Motor neuron (in vitro differentiated cells): ENCODE measurements at regions not wholly inside any gene's neighbourhood (a gene's known extent, or its start where the extent isn't known, plus 50 kb on each side); places are given as distances from the start of the nearest gene placed in this dataset.

ENCODE experiments used
- ATAC-seq, 8 experiments: fragments of 200-7000 bp; cut with Tn5 transposase; replicated peaks in 6 of 8; 2 replicates each; pipeline ENCODE4 v1.8.0; 2021; ENCODE audit warnings: mild to moderate bottlenecking in 8 of 8, moderate library complexity in 8 of 8
- H3K27ac ChIP-seq, 2 donors: fragments of 250-450 bp; sonication (Bioruptor Pico); 2 replicates each; pipeline ENCODE4 v1.9.0; 2021; ENCODE audit warnings: antibody characterized with exemption in 2 of 2, mild to moderate bottlenecking in 2 of 2, moderate library complexity in 1 of 2
- H3K4me1 ChIP-seq, 2 donors: fragments of 250-450 bp; sonication (Bioruptor Pico); replicated peaks in 1 of 2; 2 replicates each; pipeline ENCODE4 v1.6.1; 2021; ENCODE audit warnings: antibody characterized with exemption in 2 of 2, mild to moderate bottlenecking in 2 of 2, moderate library complexity in 1 of 2
- H3K4me3 ChIP-seq, 5 donors: fragments of 250-450 bp; sonication (Bioruptor Pico); 2 replicates each; pipeline ENCODE4 v1.9.0; 2021; ENCODE audit warnings: antibody characterized with exemption in 5 of 5, mild to moderate bottlenecking in 5 of 5, moderate library complexity in 4 of 5
- WGBS, 10 experiments: fragments of 450-650 bp; shearing (Covaris generic); methylation state at CpG; one replicate each; pipeline ENCODE4 v1.0.0; 2022; 5-methylcytosine and 5-hydroxymethylcytosine counted together
- in situ Hi-C, 9 experiments: fragments of 400-800 bp; cut with MboI; loops; one replicate each; pipeline ENCODE4 v1.15.0; 2021; ENCODE audit warnings: low sequenced_read_pairs in 9 of 9, low pct_unique_long_range_greater_than_20kb in 2 of 9; ENCODE audit not compliant: unreplicated experiment in 9 of 9

DNA sequence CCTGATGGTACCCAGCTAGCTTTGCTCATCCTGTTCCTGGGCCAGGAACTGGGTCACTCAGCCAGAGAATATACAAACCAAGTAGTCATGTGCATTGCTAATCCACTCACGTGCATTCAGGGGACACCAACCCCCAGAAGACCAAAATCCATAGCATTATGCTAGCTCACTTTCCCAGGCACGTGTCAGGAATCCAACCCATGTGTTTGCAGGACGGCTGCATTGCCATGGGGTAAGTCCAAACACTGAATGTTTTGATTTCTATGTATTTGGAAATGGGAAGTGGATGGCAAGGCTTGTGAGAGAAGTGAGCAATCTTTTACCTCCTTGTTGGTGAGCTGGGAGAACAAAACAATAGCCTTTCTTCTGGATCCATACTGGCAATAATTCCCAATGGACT lies 87.1 kb upstream of the FOXN3 start:
- Histone ChIP-seq H3K4me1 (peaks cover 1 to 4% of the 10 kb centered on the region in 2 donors), H3K27ac (no peak overlapping the region), H3K4me3 (no peak overlapping the region)
- 40 to 70% (median 40%) methylated on average over 1 to 2 of the region's 3 CpGs; no CpG with 5 or more reads in 7 of the 10 experiments for WGBS, 10 experiments
- peak in 3 of 8 experiments; percentile 57 to 95 (median 59) for ATAC-seq
- in situ Hi-C loops, result no loop called here

DNA sequence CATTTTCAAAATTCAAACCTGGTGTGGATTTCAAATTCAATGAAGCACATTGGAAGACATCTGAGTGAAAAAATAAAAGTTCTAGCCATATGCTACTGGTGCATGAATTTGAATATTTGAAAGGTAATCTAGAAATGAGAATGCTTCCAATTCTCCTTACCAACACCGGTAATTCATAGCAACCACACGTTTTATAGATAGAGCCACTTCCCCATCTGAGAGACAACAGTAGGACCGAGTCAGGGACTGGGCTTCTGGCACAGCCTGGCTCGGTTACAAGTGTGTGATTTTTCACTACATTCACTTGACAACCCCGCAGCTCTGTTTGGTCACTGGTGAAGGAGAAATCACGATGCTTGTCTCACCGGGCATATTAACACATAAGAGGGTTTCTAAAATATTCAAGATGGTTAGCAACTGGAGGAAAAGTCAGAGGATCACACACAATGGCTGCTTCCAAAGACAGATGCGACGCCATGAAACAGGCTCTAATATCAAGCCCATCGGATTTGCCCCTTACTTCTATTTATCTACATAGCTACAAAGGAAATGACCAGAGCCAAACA lies 86.5 kb upstream of the FOXN3 start:
- H3K27ac ChIP-seq, result no peak overlapping the region
- in situ Hi-C loops, result no loop called here
- H3K4me1 ChIP-seq, result peaks cover 4 to 9% of the 10 kb centered on the region in 2 donors
- WGBS, 10 experiments, result 73 to 100% (median 83%) methylated on average over 1 to 8 of the region's 10 CpGs; no CpG with 5 or more reads in 1 of the 10 experiments
- no peak for ATAC-seq
- no peak overlapping the region for H3K4me3 ChIP-seq

DNA sequence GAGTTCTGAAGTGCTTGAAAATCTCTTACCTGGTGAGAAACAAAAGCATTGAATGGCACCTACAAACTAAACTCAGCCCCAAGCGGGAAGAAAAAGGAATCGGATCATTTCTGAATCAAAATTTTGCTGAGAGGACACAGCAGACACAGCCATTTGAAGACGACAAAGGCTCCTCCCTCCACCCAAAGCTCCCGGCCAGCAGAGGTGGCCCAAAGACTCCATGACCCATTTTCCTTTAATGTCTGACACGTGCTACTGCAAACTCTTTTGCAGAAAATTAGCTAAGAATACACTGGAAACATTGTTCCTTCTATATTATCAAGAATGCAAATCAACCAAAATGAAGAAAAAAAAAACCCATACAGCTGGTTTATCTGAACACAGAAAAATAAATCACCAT lies 85.9 kb upstream of the FOXN3 start:
- in situ Hi-C loops, result no loop called here
- ATAC-seq, result no peak
- 43 to 100% (median 77%) methylated on average over 1 to 5 of the region's 5 CpGs for WGBS, 10 experiments
- H3K4me3 ChIP-seq, result no peak overlapping the region
- H3K27ac ChIP-seq, result no peak overlapping the region
- H3K4me1 ChIP-seq, result peaks cover 4 to 9% of the 10 kb centered on the region in 2 donors

DNA sequence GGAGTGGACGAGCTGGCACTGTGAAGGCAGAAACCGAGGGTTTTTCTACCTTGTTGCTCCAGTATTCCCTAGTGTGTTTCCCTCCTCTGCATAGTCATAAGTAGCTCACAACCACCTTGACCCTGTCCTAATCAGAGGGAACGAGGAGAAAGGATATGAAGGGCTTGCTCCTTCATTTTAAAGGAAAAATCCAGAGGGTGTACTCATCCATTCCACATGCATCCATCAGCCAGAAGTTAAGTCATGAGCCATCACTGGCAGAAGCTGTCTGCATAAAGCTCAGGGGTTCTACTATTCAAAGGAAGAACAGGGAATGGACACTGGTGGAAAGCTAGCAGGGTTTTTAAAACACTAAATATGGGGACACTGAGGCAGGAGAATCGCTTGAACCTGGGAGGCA lies 84.3 kb upstream of the FOXN3 start:
- peaks cover 4 to 9% of the 10 kb centered on the region in 2 donors for H3K4me1 ChIP-seq
- in situ Hi-C loops, result no loop called here
- ATAC-seq, result no peak
- H3K27ac ChIP-seq, result no peak overlapping the region
- WGBS, 10 experiments, result 83 to 100% (median 94%) methylated on average over 2 to 4 of the region's 4 CpGs; no CpG with 5 or more reads in 2 of the 10 experiments
- no peak overlapping the region for H3K4me3 ChIP-seq

DNA sequence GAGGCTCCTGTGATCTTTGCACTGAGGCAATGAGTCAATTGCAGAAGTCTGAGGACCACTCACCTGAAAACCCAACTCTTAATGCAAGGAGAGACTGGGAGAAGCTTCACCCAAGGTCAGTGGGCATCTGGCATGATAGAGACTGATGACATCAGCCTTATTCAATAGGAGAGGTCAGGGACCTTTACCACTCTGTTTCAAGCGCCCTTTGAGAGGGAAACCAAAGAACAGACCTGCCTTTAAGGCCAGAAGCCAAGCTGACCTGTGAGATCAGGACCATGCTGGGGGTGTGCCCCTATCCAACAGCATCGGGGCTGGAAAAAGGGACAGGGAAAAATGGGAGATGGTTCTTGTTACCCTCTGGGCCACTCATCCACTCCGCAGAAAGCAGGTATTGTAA lies 83.3 kb upstream of the FOXN3 start:
- Histone ChIP-seq H3K4me3 (no peak overlapping the region), H3K27ac (no peak overlapping the region), H3K4me1 (peaks cover 4 to 9% of the 10 kb centered on the region in 2 donors)
- no peak for ATAC-seq
- in situ Hi-C loops, result no loop called here
- 79 to 100% (median 93%) methylated on average over 1 to 2 of the region's 3 CpGs; no CpG with 5 or more reads in 6 of the 10 experiments for WGBS, 10 experiments

DNA sequence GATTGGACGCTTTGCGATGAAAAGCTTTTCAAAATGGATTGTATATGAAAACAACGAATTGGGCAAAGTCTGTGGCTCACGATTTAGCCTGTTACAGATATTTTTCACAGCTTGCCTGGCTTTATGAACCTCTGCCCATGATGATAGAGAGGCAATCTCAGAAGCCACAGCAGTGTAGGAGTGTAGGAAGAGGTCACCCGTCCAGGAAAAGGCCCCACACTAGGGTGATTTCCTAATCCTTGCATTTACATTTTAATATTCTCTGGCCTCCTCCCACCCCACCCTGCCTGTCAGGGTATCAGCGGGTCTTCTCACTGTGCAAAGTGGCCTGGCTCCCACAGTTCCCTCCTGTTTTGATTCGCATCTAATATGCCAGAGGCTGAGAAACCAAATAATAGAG lies 81.8 kb upstream of the FOXN3 start:
- peak in 7 of 8 experiments; percentile 31 to 98 (median 74) for ATAC-seq
- Histone ChIP-seq H3K4me1 (peaks cover 10 to 21% of the 10 kb centered on the region in 2 donors), H3K4me3 (no peak overlapping the region), H3K27ac (no peak overlapping the region)
- in situ Hi-C loops, result no loop called here
- 20 to 85% (median 65%) methylated on average over 1 to 5 of the region's 7 CpGs; no CpG with 5 or more reads in 4 of the 10 experiments for WGBS, 10 experiments

DNA sequence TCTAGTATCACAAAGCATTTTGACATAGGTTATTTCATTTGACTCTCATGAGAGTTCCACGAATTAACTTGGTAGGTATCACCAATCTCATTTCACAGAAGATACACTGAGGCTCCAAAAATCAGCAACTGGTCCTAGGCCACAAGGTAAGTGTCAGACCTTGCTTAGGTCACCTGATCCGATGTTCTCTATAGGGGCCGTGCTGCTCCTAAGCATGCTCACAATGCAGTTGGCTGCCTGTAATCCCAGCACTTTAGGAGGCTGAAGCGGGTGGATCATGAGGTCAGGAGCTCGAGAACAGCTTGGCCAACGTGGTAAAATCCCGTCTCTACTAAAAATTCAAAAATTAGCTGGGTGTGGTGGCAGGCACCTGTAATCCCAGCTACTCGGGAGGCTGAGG lies 78.7 kb upstream of the FOXN3 start:
- Histone ChIP-seq H3K4me3 (no peak overlapping the region), H3K4me1 (peaks cover 16 to 34% of the 10 kb centered on the region in 2 donors), H3K27ac (no peak overlapping the region)
- no peak for ATAC-seq
- 87 to 100% (median 100%) methylated on average over 1 to 7 of the region's 8 CpGs; no CpG with 5 or more reads in 4 of the 10 experiments for WGBS, 10 experiments
- in situ Hi-C loops, result no loop called here

DNA sequence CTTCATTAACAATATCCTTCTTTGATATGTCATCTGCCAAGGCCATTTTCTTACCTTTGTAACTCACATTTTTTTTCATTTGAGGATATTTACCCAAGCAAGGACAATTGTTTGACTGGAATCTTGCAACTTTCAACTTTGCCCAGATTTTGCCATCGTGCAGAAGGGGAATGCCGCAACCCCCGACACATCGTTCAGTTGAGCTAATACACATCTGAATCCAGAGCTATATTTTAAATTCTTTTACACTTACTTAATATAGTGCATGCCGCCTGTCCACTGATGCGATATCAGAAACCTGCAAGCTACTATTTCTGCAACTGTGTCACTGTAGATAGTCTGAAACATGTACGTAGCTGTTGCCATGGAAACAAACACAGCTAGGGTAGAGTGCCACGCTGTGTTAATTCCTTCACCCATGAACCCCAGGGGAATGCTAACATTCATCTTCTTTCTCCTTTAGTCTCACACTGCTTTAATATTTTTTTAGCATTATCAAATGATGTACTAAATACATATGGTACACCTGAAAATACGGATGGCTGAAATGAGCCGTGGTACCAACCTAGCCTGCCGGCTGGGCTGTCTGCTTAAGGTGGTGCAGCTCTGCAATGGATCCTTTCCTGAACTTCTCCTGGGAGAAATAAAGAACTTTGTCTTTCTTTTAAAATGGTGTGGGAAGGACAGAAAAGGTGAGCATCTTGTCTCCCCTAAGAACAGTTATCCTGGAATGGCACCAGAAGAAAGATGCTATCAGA lies 77.0 kb upstream of the FOXN3 start:
- no peak overlapping the region for H3K4me3 ChIP-seq
- peak in 5 of 8 experiments; percentile 87 to 96 (median 94) for ATAC-seq
- peaks cover 29 to 45% of the 10 kb centered on the region in 2 donors for H3K4me1 ChIP-seq
- in situ Hi-C loops, result no loop called here
- WGBS, 10 experiments, result 68 to 95% (median 76%) methylated on average over 3 to 10 of the region's 11 CpGs; no CpG with 5 or more reads in 1 of the 10 experiments
- no peak overlapping the region for H3K27ac ChIP-seq

DNA sequence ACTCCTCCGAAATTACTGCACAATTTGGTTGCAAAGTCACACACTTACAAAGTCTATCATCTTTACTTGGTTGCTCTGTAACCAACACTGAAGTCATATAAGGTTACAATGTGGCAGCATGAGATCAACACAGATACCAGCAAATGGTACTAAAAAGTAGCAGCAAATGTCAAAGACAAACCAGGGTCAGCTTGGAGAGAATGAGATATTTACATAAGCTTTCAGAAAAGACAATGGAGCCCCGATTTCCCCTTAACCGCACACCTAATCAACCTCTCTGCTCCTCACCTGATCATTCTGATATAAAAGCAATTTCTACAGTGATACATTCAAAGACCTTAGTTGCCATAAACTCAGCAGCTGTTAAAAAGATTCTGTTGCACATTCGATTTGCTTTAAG lies 76.4 kb upstream of the FOXN3 start:
- in situ Hi-C loops, result no loop called here
- Histone ChIP-seq H3K4me1 (peaks cover 26 to 42% of the 10 kb centered on the region in 2 donors), H3K27ac (no peak overlapping the region), H3K4me3 (no peak overlapping the region)
- WGBS, 10 experiments, result 66 to 94% (median 81%) methylated on average over 1 to 4 of the region's 4 CpGs
- no peak for ATAC-seq

DNA sequence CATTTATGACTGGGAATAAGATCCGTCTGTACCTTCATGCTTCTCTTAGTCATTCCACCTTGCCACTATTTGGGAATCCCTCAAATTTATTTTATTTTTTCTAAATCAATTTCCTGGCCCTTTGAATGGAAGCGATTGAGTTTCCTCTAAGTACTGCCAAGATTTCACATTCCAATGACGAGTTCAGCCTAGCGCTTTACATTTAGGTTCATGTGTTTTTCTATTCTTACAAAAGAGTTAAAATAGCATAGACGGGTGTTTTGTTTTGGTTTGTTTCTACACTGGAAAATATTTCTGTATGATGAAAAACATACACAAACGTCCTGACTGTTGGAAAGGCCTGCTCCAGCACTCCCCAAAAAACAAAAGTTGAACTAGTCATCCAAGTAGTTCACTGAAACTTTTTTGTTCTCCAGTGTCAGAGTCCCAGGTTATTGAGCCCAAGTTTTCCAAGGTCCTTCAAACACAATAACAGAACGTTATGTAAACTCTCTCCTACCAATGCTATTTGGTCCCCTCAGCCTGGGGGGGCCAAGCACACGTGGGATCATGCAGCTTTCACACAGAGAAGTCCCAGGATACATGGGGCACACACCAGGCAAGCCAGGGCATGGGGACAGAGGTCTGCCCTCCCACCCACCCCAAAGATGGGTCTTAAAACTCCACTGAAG lies 74.8 kb upstream of the FOXN3 start:
- ATAC-seq, result no peak
- in situ Hi-C loops, result no loop called here
- Histone ChIP-seq H3K4me1 (peaks cover 26 to 44% of the 10 kb centered on the region in 2 donors), H3K4me3 (no peak overlapping the region), H3K27ac (no peak overlapping the region)
- WGBS, 10 experiments, result 68 to 100% (median 89%) methylated on average over 1 to 8 of the region's 8 CpGs

DNA sequence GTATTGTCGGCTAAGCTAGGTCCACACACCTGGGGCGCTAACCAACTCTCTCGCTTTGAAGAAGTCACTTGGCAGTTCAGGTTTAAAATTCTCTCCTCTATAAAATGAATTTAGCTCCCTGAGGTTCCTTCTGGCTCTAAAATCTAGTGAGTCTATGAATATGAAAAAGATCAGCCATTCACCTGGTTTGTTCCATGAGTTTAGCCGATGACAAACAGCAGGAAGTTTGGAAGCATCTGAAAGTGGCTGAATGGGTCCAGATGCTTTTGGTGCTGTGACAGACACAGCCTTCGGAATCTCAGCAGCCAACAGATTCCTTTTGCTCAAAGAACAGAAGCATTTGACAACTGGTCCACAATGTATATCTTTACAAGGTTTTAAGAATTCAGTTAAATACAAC lies 73.4 kb upstream of the FOXN3 start:
- Histone ChIP-seq H3K27ac (no peak overlapping the region), H3K4me1 (peaks cover 26 to 44% of the 10 kb centered on the region in 2 donors), H3K4me3 (no peak overlapping the region)
- in situ Hi-C loops, result no loop called here
- WGBS, 10 experiments, result 61 to 100% (median 88%) methylated on average over 1 to 5 of the region's 5 CpGs; no CpG with 5 or more reads in 4 of the 10 experiments
- ATAC-seq, result no peak

DNA sequence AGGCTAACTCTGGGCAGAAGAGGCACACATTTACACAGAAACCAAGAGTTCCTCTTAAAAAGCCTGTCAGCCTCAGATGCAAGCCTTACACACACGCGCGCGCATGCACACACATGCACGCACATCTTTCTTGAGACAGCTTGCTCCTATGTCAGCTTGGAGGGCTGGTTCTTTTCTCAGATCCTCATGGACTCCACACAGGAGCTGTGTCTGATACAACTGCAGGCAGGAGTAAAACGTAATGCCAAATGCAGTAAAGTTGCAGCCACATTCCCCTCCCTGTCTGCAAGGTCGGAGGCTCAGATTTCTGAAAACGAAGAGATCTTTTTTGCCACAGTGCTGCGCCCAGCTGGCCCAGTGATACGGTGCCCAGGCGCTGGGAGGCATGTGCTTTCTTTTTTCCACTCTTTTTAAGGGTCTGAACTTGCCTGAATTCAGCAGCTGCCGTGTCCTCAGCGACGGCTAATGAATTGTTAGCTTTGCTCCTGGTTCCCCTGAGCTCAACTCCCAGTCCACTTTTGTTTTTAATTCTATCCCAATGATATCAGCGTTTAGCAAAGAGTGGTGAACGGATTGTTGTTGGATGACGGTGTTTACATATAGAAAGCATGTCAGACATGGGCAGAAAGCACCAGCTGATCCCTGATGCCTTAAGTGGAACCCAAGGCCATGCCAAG lies 72.9 kb upstream of the FOXN3 start:
- H3K4me1 ChIP-seq, result peaks cover 26 to 42% of the 10 kb centered on the region in 2 donors
- H3K4me3 ChIP-seq, result no peak overlapping the region
- ATAC-seq, result peak; percentile 37 to 75 (median 48)
- 9 to 90% (median 69%) methylated on average over 5 to 17 of the region's 17 CpGs; no CpG with 5 or more reads in 3 of the 10 experiments for WGBS, 10 experiments
- H3K27ac ChIP-seq, result no peak overlapping the region
- in situ Hi-C loops, result no loop called here

DNA sequence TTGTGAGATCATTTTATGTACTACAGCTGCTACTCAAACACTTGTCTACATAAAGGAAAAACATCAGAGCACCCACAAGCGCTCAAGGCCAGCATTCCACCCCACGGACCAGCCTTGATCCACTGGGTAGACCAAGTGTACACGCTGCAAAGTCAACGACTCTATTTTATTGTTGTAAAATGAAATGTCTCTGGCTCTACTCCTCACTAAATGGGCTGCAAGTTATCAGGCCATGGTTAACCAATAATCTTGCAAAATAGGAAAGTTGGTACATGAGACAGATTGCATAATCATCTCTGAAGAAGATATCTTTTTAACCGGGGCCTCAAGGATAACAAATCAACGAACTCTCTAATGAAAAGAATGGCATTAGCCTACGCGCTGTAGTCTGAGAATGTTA lies 69.9 kb upstream of the FOXN3 start:
- Histone ChIP-seq H3K4me1 (peaks cover 15 to 19% of the 10 kb centered on the region in 2 donors), H3K27ac (no peak overlapping the region), H3K4me3 (no peak overlapping the region)
- 55 to 100% (median 89%) methylated on average over 4 to 8 of the region's 8 CpGs; no CpG with 5 or more reads in 2 of the 10 experiments for WGBS, 10 experiments
- in situ Hi-C loops, result no loop called here
- no peak for ATAC-seq
